Sigmoid colon (tissue), 6 donors: ENCODE measurements at regions not wholly inside any gene's neighbourhood (a gene's known extent, or its start where the extent isn't known, plus 50 kb on each side); places are given as distances from the start of the nearest gene placed in this dataset.

Source experiments
- DNase-seq: peaks from one replicate; pipeline ENCODE4 v3.0.0-alpha.2; 2019
- H3K27ac ChIP-seq, 4 donors: fragments of 200-600 bp; sonication (generic); one replicate each; pipeline ENCODE4 v1.5.1; 2016 to 2019; ENCODE audit warnings: mild to moderate bottlenecking in 1 of 4
- H3K27me3 ChIP-seq, 3 donors: fragments of 200-600 bp; sonication (generic); one replicate each; pipeline ENCODE4 v1.5.1; 2019; ENCODE audit warnings: mild to moderate bottlenecking in 1 of 3
- H3K36me3 ChIP-seq, 4 donors: fragments of 200-600 bp; sonication (generic); one replicate each; pipeline ENCODE4 v1.5.1; 2016 to 2019
- H3K4me1 ChIP-seq, 4 donors: fragments of 200-600 bp; sonication (generic); one replicate each; pipeline ENCODE4 v1.5.1; 2017 to 2019
- H3K4me3 ChIP-seq, 4 donors: fragments of 200-600 bp; sonication (generic); one replicate each; pipeline ENCODE4 v1.5.1; 2017 to 2019; ENCODE audit warnings: mild to moderate bottlenecking in 2 of 4, moderate library complexity in 1 of 4
- H3K9me3 ChIP-seq, 4 donors: fragments of 200-600 bp in 3 of 4; sonication (generic) in 3 of 4; one replicate each; pipeline versions ENCODE4 v1.5.1 to v1.6.1; 2013 to 2019
- CTCF ChIP-seq, 4 experiments: fragments of 450-650 bp in 3 of 4; fragments of 200-600 bp in 1 of 4; IDR thresholded peaks; one replicate each; pipeline ENCODE4 v1.5.1; 2016 to 2019; ENCODE audit warnings: antibody characterized with exemption in 4 of 4, mild to moderate bottlenecking in 3 of 4, moderate library complexity in 2 of 4
- EP300 ChIP-seq, 4 donors: sonication (generic); formaldehyde crosslinking; IDR thresholded peaks; one replicate each; pipeline ENCODE4 v1.6.1; 2017; ENCODE audit warnings: antibody characterized with exemption in 4 of 4
- POLR2A ChIP-seq, 2 donors: fragments of 450-650 bp; IDR thresholded peaks; one replicate each; pipeline ENCODE4 v1.6.1; 2016; ENCODE audit warnings: antibody characterized with exemption in 2 of 2, mild to moderate bottlenecking in 2 of 2, moderate library complexity in 2 of 2
- POLR2AphosphoS5 ChIP-seq, 4 donors: sonication (generic); formaldehyde crosslinking; IDR thresholded peaks; one replicate each; pipeline ENCODE4 v1.6.1; 2017; ENCODE audit warnings: antibody characterized with exemption in 4 of 4
- WGBS, 2 donors: extraction: QIAGEN DNeasy Blood & Tissue Kit; methylation state at CpG; one replicate each; pipeline ENCODE4 v1.1.7; 2013; 5-methylcytosine and 5-hydroxymethylcytosine counted together
- intact Hi-C: fragments of 100-400 bp; cut with DNase I; formaldehyde crosslinking; loops from one replicate; pipeline ENCODE4 v1.15.1; 2023
- donor health status: healthy with polysubstance abuse.
- donor health status: healthy.

GRCh38 chr12:34297790-34298164, 275.5 kb downstream of the ALG10 start:
- intact Hi-C loops: no loop called here
- Histone ChIP-seq H3K27me3 (peaks cover 0 to 7% (median 0%) of the 10 kb centered on the region in 3 donors), H3K27ac (no peak overlapping the region), H3K36me3 (no peaks in the 10 kb centered on the region), H3K4me3 (no peak overlapping the region), H3K9me3 (peaks cover 0 to 18% (median 0%) of the 10 kb centered on the region in 4 donors), H3K4me1 (no peaks in the 10 kb centered on the region)
- no peak for TF ChIP-seq POLR2A (IDR thresholded peaks at IDR 0.05)
- DNase-seq: no peak
- WGBS, 2 donors: 74 to 80% methylated on average over 9 of the region's 9 CpGs

- H3K27me3 ChIP-seq: peaks cover 0 to 7% (median 0%) of the 10 kb centered on the region in 3 donors
- peak; percentile 49 for DNase-seq
- TF ChIP-seq CTCF (IDR thresholded peaks at IDR 0.05) (no peak), POLR2AphosphoS5 (IDR thresholded peaks at IDR 0.05) (no peak), POLR2A (IDR thresholded peaks at IDR 0.05) (no peak), EP300 (IDR thresholded peaks at IDR 0.05) (no peak)
- no peak overlapping the region for H3K27ac ChIP-seq
- H3K36me3 ChIP-seq: no peaks in the 10 kb centered on the region
- H3K4me1 ChIP-seq: no peaks in the 10 kb centered on the region
- intact Hi-C loops: no loop called here
- WGBS, 2 donors: 83 to 88% methylated on average over 28 of the region's 28 CpGs
- H3K9me3 ChIP-seq: peaks cover 0 to 20% (median 0%) of the 10 kb centered on the region in 4 donors
- H3K4me3 ChIP-seq: no peak overlapping the region
Observed at GRCh38 chr12:34298176-34298970, 276.1 kb downstream of the ALG10 start.

GRCh38 chr12:34298971-34299801, 276.9 kb downstream of the ALG10 start:
- 78 to 86% methylated on average over 35 of the region's 35 CpGs for WGBS, 2 donors
- TF ChIP-seq CTCF (IDR thresholded peaks at IDR 0.05) (no peak), EP300 (IDR thresholded peaks at IDR 0.05) (no peak), POLR2A (IDR thresholded peaks at IDR 0.05) (no peak), POLR2AphosphoS5 (IDR thresholded peaks at IDR 0.05) (no peak)
- DNase-seq: no peak
- Histone ChIP-seq H3K27ac (no peak overlapping the region), H3K4me3 (no peak overlapping the region), H3K36me3 (no peaks in the 10 kb centered on the region), H3K4me1 (no peaks in the 10 kb centered on the region), H3K9me3 (peaks cover 0 to 17% (median 0%) of the 10 kb centered on the region in 4 donors), H3K27me3 (peaks cover 0 to 7% (median 0%) of the 10 kb centered on the region in 3 donors)
- intact Hi-C loops: no loop called here

GRCh38 chr12:34299802-34300193, 277.5 kb downstream of the ALG10 start:
- TF ChIP-seq CTCF (IDR thresholded peaks at IDR 0.05) (no peak), POLR2A (IDR thresholded peaks at IDR 0.05) (no peak), POLR2AphosphoS5 (IDR thresholded peaks at IDR 0.05) (no peak), EP300 (IDR thresholded peaks at IDR 0.05) (no peak)
- peak; percentile 54 for DNase-seq
- Histone ChIP-seq H3K4me1 (no peaks in the 10 kb centered on the region), H3K36me3 (no peaks in the 10 kb centered on the region), H3K4me3 (no peak overlapping the region), H3K9me3 (peaks cover 0 to 13% (median 0%) of the 10 kb centered on the region in 4 donors), H3K27me3 (peaks cover 0 to 2% (median 0%) of the 10 kb centered on the region in 3 donors), H3K27ac (no peak overlapping the region)
- 74 to 81% methylated on average over 16 of the region's 16 CpGs for WGBS, 2 donors
- intact Hi-C loops: no loop called here
